Heart left ventricle (tissue), 13 donors: ENCODE measurements at regions not wholly inside any gene's neighbourhood (a gene's known extent, or its start where the extent isn't known, plus 50 kb on each side); places are given as distances from the start of the nearest gene placed in this dataset.
A peak's percentile ranks its signal among the peaks of the same experiment; 100 is the strongest.

Experiments used
- CTCF ChIP-seq, 12 donors: fragments of 200-600 bp; sonication (generic) in 4 of 12; IDR thresholded peaks; one replicate each; pipeline versions ENCODE4 v1.5.0 to v1.8.0; 2018 to 2022; ENCODE audit warnings: antibody characterized with exemption in 12 of 12, mild to moderate bottlenecking in 5 of 12
- POLR2A ChIP-seq, 2 donors: fragments of 450-650 bp; IDR thresholded peaks; one replicate each; pipeline ENCODE4 v1.6.1; 2017; ENCODE audit warnings: antibody characterized with exemption in 2 of 2, mild to moderate bottlenecking in 2 of 2, moderate library complexity in 2 of 2
- donor health status: ischemic (EF 13 %, LVEDD 7.1; RV severe dilation, severe dysfunction).
- donor health status: DM: no; HTN: yes; CAD: no.
- donor health status: DM: no; HTN: no; CAD: no.
- donor health status: ischemic (EF 25% LVEDD 6.9; RV normal size, moderate dysfunction).
- donor health status: ischemic (EF 25% LVEDD 5.7; RV mildly dilated, moderate dysfunction).
- donor health status: ischemic (EF 35%, LVEDD 5.7; RV mildly dilated, moderate dysfunction).
- donor health status: nonischemic (EF 11% LVEDD 7.7; RV severe dilation, severe dysfunction).
- donor health status: DM: yes; HTN: yes; CAD: no.
- donor health status: PGD.
- donor health status: ischemic (EF 29% LVEDD 5.4; RV normal size, mild dysfunction).
- donor health status: nonischemic (EF 23%, LVEDD 6.1; RV moderate dilation, normal function).

- TF ChIP-seq CTCF (IDR thresholded peaks at IDR 0.05) (no peak), POLR2A (IDR thresholded peaks at IDR 0.05) (peak in 1 of 2 donors; percentile 19)
These were observed 70.3 kb upstream of the PELI1 start for GRCh38 chr2:64214281-64215115.
